Upper lobe of left lung (tissue), 6 donors: ENCODE measurements at regions not wholly inside any gene's neighbourhood (a gene's known extent, or its start where the extent isn't known, plus 50 kb on each side); places are given as distances from the start of the nearest gene placed in this dataset.
"Not testable (repeated sequence)": the region's sequence is repeated elsewhere in the genome, so short reads cannot be mapped to it uniquely, and the experiment has no call there.

Experiments
- ATAC-seq, 2 donors: fragments of 200-7000 bp; cut with Tn5 transposase; one replicate each; pipeline ENCODE4 v1.9.1; 2022; ENCODE audit warnings: mild to moderate bottlenecking in 2 of 2, moderate library complexity in 2 of 2; ENCODE audit not compliant: low FRiP score in 2 of 2
- DNase-seq, 2 donors: peaks; one replicate each; pipeline ENCODE4 v3.0.0-alpha.2; 2019 to 2020
- H3K27ac ChIP-seq, 4 donors: fragments of 200-600 bp; sonication (generic); one replicate each; pipeline ENCODE4 v1.5.1; 2016 to 2019
- H3K27me3 ChIP-seq, 4 donors: fragments of 200-600 bp; sonication (generic); one replicate each; pipeline ENCODE4 v1.5.1; 2017 to 2019
- H3K36me3 ChIP-seq, 4 donors: fragments of 200-600 bp; sonication (generic); one replicate each; pipeline ENCODE4 v1.5.1; 2016 to 2019
- H3K4me1 ChIP-seq, 4 donors: fragments of 200-600 bp; sonication (generic); one replicate each; pipeline ENCODE4 v1.5.1; 2018 to 2019
- H3K4me3 ChIP-seq, 4 donors: fragments of 200-600 bp; sonication (generic); one replicate each; pipeline ENCODE4 v1.5.1; 2017 to 2019; ENCODE audit warnings: mild to moderate bottlenecking in 2 of 4, moderate library complexity in 1 of 4
- H3K9me3 ChIP-seq, 4 donors: fragments of 200-600 bp; sonication (generic); one replicate each; pipeline ENCODE4 v1.5.1; 2018 to 2019
- CTCF ChIP-seq, 6 experiments: fragments of 450-650 bp in 4 of 6; fragments of 200-600 bp in 2 of 6; sonication (generic) in 2 of 6; IDR thresholded peaks; one replicate each; pipeline ENCODE4 v1.5.1; 2016 to 2019; ENCODE audit warnings: antibody characterized with exemption in 6 of 6
- EP300 ChIP-seq, 4 donors: sonication (generic); formaldehyde crosslinking; IDR thresholded peaks; one replicate each; pipeline ENCODE4 v1.5.1; 2017; ENCODE audit warnings: antibody characterized with exemption in 4 of 4, control low read depth in 2 of 4
- POLR2A ChIP-seq, 4 donors: fragments of 450-650 bp; IDR thresholded peaks; one replicate each; pipeline ENCODE4 v1.5.1; 2016 to 2017; ENCODE audit warnings: antibody characterized with exemption in 4 of 4, mild to moderate bottlenecking in 2 of 4
- POLR2AphosphoS5 ChIP-seq, 2 donors: sonication (generic); formaldehyde crosslinking; IDR thresholded peaks; one replicate each; pipeline ENCODE4 v1.5.1; 2017; ENCODE audit warnings: antibody characterized with exemption in 2 of 2
- WGBS, 2 donors: methylation state at CpG; one replicate each; pipeline ENCODE4 v1.1.5; 2017 to 2018; 5-methylcytosine and 5-hydroxymethylcytosine counted together
- donor health status: DM: no; HTN: no; CAD: no; lungs with moderate emphysema.
- donor health status: DM: no; HTN: yes; CAD: no; lungs with severe emphysema.

- H3K4me3 ChIP-seq = no peak overlapping the region
- no peaks in the 10 kb centered on the region for H3K9me3 ChIP-seq
- no peaks in the 10 kb centered on the region for H3K27me3 ChIP-seq
- TF ChIP-seq POLR2AphosphoS5 (IDR thresholded peaks at IDR 0.05) = no peak
- TF ChIP-seq EP300 (IDR thresholded peaks at IDR 0.05) = no peak
- no peak for TF ChIP-seq POLR2A (IDR thresholded peaks at IDR 0.05)
- no peak for TF ChIP-seq CTCF (IDR thresholded peaks at IDR 0.05)
- no peak overlapping the region for H3K27ac ChIP-seq
- no peaks in the 10 kb centered on the region for H3K4me1 ChIP-seq
- no peaks in the 10 kb centered on the region for H3K36me3 ChIP-seq
- ATAC-seq (no peak), DNase-seq (no peak)
- WGBS, 2 donors = 89 to 94% methylated on average over 3 of the region's 3 CpGs
These were observed 188.2 kb downstream of the SLCO4C1 start for GRCh38 chr5:102107865-102108264.

- Histone ChIP-seq H3K4me3 (no peak overlapping the region), H3K9me3 (no peaks in the 10 kb centered on the region), H3K27me3 (no peaks in the 10 kb centered on the region), H3K36me3 (no peaks in the 10 kb centered on the region), H3K4me1 (no peaks in the 10 kb centered on the region), H3K27ac (no peak overlapping the region)
- TF ChIP-seq POLR2A (IDR thresholded peaks at IDR 0.05) (no peak), CTCF (IDR thresholded peaks at IDR 0.05) (no peak), POLR2AphosphoS5 (IDR thresholded peaks at IDR 0.05) (no peak), EP300 (IDR thresholded peaks at IDR 0.05) (no peak)
- ATAC-seq (no peak), DNase-seq (no peak)
These were observed 189.5 kb downstream of the SLCO4C1 start for GRCh38 chr5:102106599-102106998.

- 65 to 76% methylated on average over 6 to 9 of the region's 9 CpGs for WGBS, 2 donors
- H3K4me3 ChIP-seq = no peak overlapping the region
- H3K4me1 ChIP-seq = no peaks in the 10 kb centered on the region
- no peak for ATAC-seq
- TF ChIP-seq CTCF (IDR thresholded peaks at IDR 0.05) (no peak), EP300 (IDR thresholded peaks at IDR 0.05) (no peak), POLR2AphosphoS5 (IDR thresholded peaks at IDR 0.05) (no peak), POLR2A (IDR thresholded peaks at IDR 0.05) (no peak)
- no peaks in the 10 kb centered on the region for H3K27me3 ChIP-seq
- no peak overlapping the region for H3K27ac ChIP-seq
- no peaks in the 10 kb centered on the region for H3K9me3 ChIP-seq
- DNase-seq = no peak
- H3K36me3 ChIP-seq = no peaks in the 10 kb centered on the region
These were observed 196.2 kb downstream of the SLCO4C1 start for GRCh38 chr5:102099766-102100331.

GRCh38 chr5:102099083-102099482 lies 197.0 kb downstream of the SLCO4C1 start:
- H3K27ac ChIP-seq, DNase-seq, ATAC-seq, H3K4me3 ChIP-seq, H3K27me3 ChIP-seq, H3K36me3 ChIP-seq, H3K9me3 ChIP-seq, H3K4me1 ChIP-seq: not testable (repeated sequence)
- WGBS, 2 donors = 85 to 87% methylated on average over 6 of the region's 6 CpGs

- WGBS, 2 donors = 60 to 61% methylated on average over 3 of the region's 3 CpGs
- H3K4me1 ChIP-seq, H3K4me3 ChIP-seq, ATAC-seq, H3K27me3 ChIP-seq, DNase-seq, H3K36me3 ChIP-seq, H3K27ac ChIP-seq, H3K9me3 ChIP-seq: not testable (repeated sequence)
These were observed 197.5 kb downstream of the SLCO4C1 start for GRCh38 chr5:102098606-102099005.

- TF ChIP-seq POLR2AphosphoS5 (IDR thresholded peaks at IDR 0.05) (no peak), CTCF (IDR thresholded peaks at IDR 0.05) (peak in 4 of 6 experiments; percentile 11 to 30 (median 16))
- peak in 1 of 2 donors; percentile 45 for DNase-seq
- Histone ChIP-seq H3K36me3 (no peaks in the 10 kb centered on the region), H3K9me3 (no peaks in the 10 kb centered on the region), H3K27ac (no peak overlapping the region), H3K27me3 (no peaks in the 10 kb centered on the region), H3K4me1 (no peaks in the 10 kb centered on the region), H3K4me3 (no peak overlapping the region)
- peak; percentile 47 to 61 for ATAC-seq
These were observed 205.3 kb downstream of the SLCO4C1 start for GRCh38 chr5:102090770-102091169.
